ENCODE measurements at regions not wholly inside any gene's neighbourhood (a gene's known extent, or its start where the extent isn't known, plus 50 kb on each side); places are given as distances from the start of the nearest gene placed in this dataset.

GRCh38 chr13:74372511-74372910 is 238.3 kb upstream of the KLF12 start:
- no peak for DNase-seq (ENCODE audit: extremely low read depth, low read depth)
- no peak for TF ChIP-seq CTCF (IDR thresholded peaks at IDR 0.05; ENCODE audit: low read depth, low read length)

GRCh38 chr13:74367193-74367592 is 233.0 kb upstream of the KLF12 start:
- no peak for TF ChIP-seq CTCF (IDR thresholded peaks at IDR 0.05; ENCODE audit: low read depth, low read length)
- DNase-seq (ENCODE audit: extremely low read depth, low read depth), result no peak

GRCh38 chr13:74361274-74361673 is 227.1 kb upstream of the KLF12 start:
- TF ChIP-seq CTCF (IDR thresholded peaks at IDR 0.05; ENCODE audit: low read depth, low read length), result no peak
- DNase-seq (ENCODE audit: extremely low read depth, low read depth), result no peak

- TF ChIP-seq CTCF (IDR thresholded peaks at IDR 0.05; ENCODE audit: low read depth, low read length), result no peak
- no peak for DNase-seq (ENCODE audit: extremely low read depth, low read depth)
These were observed 212.8 kb upstream of the KLF12 start for GRCh38 chr13:74346960-74347359.

GRCh38 chr13:74338341-74338740 is 204.1 kb upstream of the KLF12 start:
- no peak for DNase-seq (ENCODE audit: extremely low read depth, low read depth)
- no peak for TF ChIP-seq CTCF (IDR thresholded peaks at IDR 0.05; ENCODE audit: low read depth, low read length)

GRCh38 chr13:74336546-74336945 is 202.3 kb upstream of the KLF12 start:
- DNase-seq (ENCODE audit: extremely low read depth, low read depth), result no peak
- TF ChIP-seq CTCF (IDR thresholded peaks at IDR 0.05; ENCODE audit: low read depth, low read length), result no peak

GRCh38 chr13:74335370-74335769 is 201.2 kb upstream of the KLF12 start:
- DNase-seq (ENCODE audit: extremely low read depth, low read depth), result no peak
- no peak for TF ChIP-seq CTCF (IDR thresholded peaks at IDR 0.05; ENCODE audit: low read depth, low read length)

Data from AG09319 (cell line).